ENCODE measurements at regions not wholly inside any gene's neighbourhood (a gene's known extent, or its start where the extent isn't known, plus 50 kb on each side); places are given as distances from the start of the nearest gene placed in this dataset.

GRCh38 chr2:225788571-225789094, 389.1 kb downstream of the NYAP2 start:
- Histone ChIP-seq H3K27ac (no peak overlapping the region), H3K9ac (ENCODE audit: low read depth in 2 of 2, low read length in 2 of 2) (no peak overlapping the region), H3K9me3 (no peaks in the 10 kb centered on the region), H3K27me3 (no peaks in the 10 kb centered on the region), H3K4me3 (no peak overlapping the region), H3K4me1 (no peaks in the 10 kb centered on the region), H3K36me3 (no peaks in the 10 kb centered on the region)
- TF ChIP-seq, protein P1, sequence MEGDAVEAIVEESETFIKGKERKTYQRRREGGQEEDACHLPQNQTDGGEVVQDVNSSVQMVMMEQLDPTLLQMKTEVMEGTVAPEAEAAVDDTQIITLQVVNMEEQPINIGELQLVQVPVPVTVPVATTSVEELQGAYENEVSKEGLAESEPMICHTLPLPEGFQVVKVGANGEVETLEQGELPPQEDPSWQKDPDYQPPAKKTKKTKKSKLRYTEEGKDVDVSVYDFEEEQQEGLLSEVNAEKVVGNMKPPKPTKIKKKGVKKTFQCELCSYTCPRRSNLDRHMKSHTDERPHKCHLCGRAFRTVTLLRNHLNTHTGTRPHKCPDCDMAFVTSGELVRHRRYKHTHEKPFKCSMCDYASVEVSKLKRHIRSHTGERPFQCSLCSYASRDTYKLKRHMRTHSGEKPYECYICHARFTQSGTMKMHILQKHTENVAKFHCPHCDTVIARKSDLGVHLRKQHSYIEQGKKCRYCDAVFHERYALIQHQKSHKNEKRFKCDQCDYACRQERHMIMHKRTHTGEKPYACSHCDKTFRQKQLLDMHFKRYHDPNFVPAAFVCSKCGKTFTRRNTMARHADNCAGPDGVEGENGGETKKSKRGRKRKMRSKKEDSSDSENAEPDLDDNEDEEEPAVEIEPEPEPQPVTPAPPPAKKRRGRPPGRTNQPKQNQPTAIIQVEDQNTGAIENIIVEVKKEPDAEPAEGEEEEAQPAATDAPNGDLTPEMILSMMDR (IDR thresholded peaks at IDR 0.05) = no peak
- DNase-seq = no peak
- intact Hi-C loops (cut with DNase I) = no loop called here

GRCh38 chr2:225787497-225787896, 388.0 kb downstream of the NYAP2 start:
- H3K4me3 ChIP-seq = no peak overlapping the region
- H3K4me1 ChIP-seq = no peaks in the 10 kb centered on the region
- H3K9ac ChIP-seq (ENCODE audit: low read depth in 2 of 2, low read length in 2 of 2) = no peak overlapping the region
- H3K27me3 ChIP-seq = no peaks in the 10 kb centered on the region
- intact Hi-C loops (cut with DNase I) = no loop called here
- TF ChIP-seq, protein P1 (IDR thresholded peaks at IDR 0.05) = no peak
- DNase-seq = no peak
- no peaks in the 10 kb centered on the region for H3K36me3 ChIP-seq
- no peaks in the 10 kb centered on the region for H3K9me3 ChIP-seq
- no peak overlapping the region for H3K27ac ChIP-seq

GRCh38 chr2:225781991-225782390, 382.5 kb downstream of the NYAP2 start:
- Histone ChIP-seq H3K9me3 (no peaks in the 10 kb centered on the region), H3K27ac (no peak overlapping the region), H3K27me3 (no peaks in the 10 kb centered on the region), H3K4me3 (no peak overlapping the region), H3K36me3 (no peaks in the 10 kb centered on the region), H3K4me1 (no peaks in the 10 kb centered on the region), H3K9ac (ENCODE audit: low read depth in 2 of 2, low read length in 2 of 2) (no peak overlapping the region)
- TF ChIP-seq, protein P1 (IDR thresholded peaks at IDR 0.05) = no peak
- intact Hi-C loops (cut with DNase I) = no loop called here
- no peak for DNase-seq

- DNase-seq = no peak
- Histone ChIP-seq H3K4me3 (no peak overlapping the region), H3K4me1 (no peaks in the 10 kb centered on the region), H3K9ac (ENCODE audit: low read depth in 2 of 2, low read length in 2 of 2) (no peak overlapping the region), H3K27ac (no peak overlapping the region), H3K36me3 (no peaks in the 10 kb centered on the region), H3K9me3 (no peaks in the 10 kb centered on the region), H3K27me3 (no peaks in the 10 kb centered on the region)
- TF ChIP-seq, protein P1 (IDR thresholded peaks at IDR 0.05) = no peak
- intact Hi-C loops (cut with DNase I) = no loop called here
Measured at GRCh38 chr2:225781145-225781544, 381.6 kb downstream of the NYAP2 start.

DNA sequence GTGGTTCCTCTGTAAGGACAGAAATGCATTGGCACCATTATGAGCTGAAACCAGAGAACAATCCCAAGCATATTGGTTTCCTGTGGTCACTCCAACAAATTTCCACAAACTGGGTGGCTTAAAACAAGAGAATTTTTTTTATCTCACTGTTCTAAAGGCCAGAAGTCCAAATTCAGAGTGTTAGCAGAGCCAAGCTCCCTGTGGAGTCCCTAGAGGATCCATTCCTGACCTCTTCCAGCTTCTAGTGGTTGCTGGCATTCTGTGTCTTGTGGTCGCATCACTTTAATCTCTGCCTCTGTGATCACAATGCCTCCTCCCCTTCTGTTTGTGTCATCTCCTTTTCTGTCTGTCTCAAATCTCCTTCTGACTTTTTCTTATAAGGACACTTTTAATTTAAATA, 380.3 kb downstream of the NYAP2 start:
- TF ChIP-seq, protein P1 (IDR thresholded peaks at IDR 0.05) = no peak
- H3K27ac ChIP-seq = no peak overlapping the region
- H3K9me3 ChIP-seq = no peaks in the 10 kb centered on the region
- H3K9ac ChIP-seq (ENCODE audit: low read depth in 2 of 2, low read length in 2 of 2) = no peak overlapping the region
- no peak overlapping the region for H3K4me3 ChIP-seq
- H3K4me1 ChIP-seq = no peaks in the 10 kb centered on the region
- no peaks in the 10 kb centered on the region for H3K36me3 ChIP-seq
- DNase-seq = no peak
- intact Hi-C loops (cut with DNase I) = no loop called here
- no peaks in the 10 kb centered on the region for H3K27me3 ChIP-seq
